Upper lobe of left lung (tissue), 4 donors: ENCODE measurements at regions not wholly inside any gene's neighbourhood (a gene's known extent, or its start where the extent isn't known, plus 50 kb on each side); places are given as distances from the start of the nearest gene placed in this dataset.

ENCODE experiments used
- EP300 ChIP-seq, 4 donors: sonication (generic); formaldehyde crosslinking; IDR thresholded peaks; one replicate each; pipeline ENCODE4 v1.5.1; 2017; ENCODE audit warnings: antibody characterized with exemption in 4 of 4, control low read depth in 2 of 4
- POLR2A ChIP-seq, 4 donors: fragments of 450-650 bp; IDR thresholded peaks; one replicate each; pipeline ENCODE4 v1.5.1; 2016 to 2017; ENCODE audit warnings: antibody characterized with exemption in 4 of 4, mild to moderate bottlenecking in 2 of 4
- POLR2AphosphoS5 ChIP-seq, 2 donors: sonication (generic); formaldehyde crosslinking; IDR thresholded peaks; one replicate each; pipeline ENCODE4 v1.5.1; 2017; ENCODE audit warnings: antibody characterized with exemption in 2 of 2
- TF ChIP-seq, protein P1 (sequence below), 6 experiments: fragments of 450-650 bp in 4 of 6; fragments of 200-600 bp in 2 of 6; sonication (generic) in 2 of 6; IDR thresholded peaks; one replicate each; pipeline ENCODE4 v1.5.1; 2016 to 2019; ENCODE audit warnings: antibody characterized with exemption in 6 of 6

DNA sequence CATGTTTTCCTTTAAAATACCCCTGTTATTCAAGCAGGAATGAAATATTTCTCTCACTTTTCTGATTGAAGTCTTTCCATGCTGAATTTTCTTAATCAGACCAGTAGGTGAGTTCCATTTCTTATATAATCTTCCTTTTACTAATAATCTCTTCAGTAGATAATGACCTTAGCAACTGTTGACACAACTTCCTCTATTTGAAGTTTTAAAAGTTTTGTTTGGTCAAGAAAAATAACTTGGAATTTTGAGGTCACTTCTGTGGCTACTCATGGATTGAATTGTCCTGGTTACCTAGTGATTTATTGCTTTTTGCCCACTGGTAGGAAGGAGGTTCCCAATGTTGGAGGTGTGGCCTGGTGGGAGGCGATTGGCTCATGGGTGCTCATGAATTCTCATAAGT is 70.6 kb upstream of the PAXBP1 start:
- TF ChIP-seq, protein P1, sequence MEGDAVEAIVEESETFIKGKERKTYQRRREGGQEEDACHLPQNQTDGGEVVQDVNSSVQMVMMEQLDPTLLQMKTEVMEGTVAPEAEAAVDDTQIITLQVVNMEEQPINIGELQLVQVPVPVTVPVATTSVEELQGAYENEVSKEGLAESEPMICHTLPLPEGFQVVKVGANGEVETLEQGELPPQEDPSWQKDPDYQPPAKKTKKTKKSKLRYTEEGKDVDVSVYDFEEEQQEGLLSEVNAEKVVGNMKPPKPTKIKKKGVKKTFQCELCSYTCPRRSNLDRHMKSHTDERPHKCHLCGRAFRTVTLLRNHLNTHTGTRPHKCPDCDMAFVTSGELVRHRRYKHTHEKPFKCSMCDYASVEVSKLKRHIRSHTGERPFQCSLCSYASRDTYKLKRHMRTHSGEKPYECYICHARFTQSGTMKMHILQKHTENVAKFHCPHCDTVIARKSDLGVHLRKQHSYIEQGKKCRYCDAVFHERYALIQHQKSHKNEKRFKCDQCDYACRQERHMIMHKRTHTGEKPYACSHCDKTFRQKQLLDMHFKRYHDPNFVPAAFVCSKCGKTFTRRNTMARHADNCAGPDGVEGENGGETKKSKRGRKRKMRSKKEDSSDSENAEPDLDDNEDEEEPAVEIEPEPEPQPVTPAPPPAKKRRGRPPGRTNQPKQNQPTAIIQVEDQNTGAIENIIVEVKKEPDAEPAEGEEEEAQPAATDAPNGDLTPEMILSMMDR (IDR thresholded peaks at IDR 0.05), result no peak
- TF ChIP-seq POLR2A (IDR thresholded peaks at IDR 0.05) (no peak), EP300 (IDR thresholded peaks at IDR 0.05) (no peak), POLR2AphosphoS5 (IDR thresholded peaks at IDR 0.05) (no peak)
